ENCODE measurements at regions not wholly inside any gene's neighbourhood (a gene's known extent, or its start where the extent isn't known, plus 50 kb on each side); places are given as distances from the start of the nearest gene placed in this dataset.
"Not testable (repeated sequence)": the region's sequence is repeated elsewhere in the genome, so short reads cannot be mapped to it uniquely, and the experiment has no call there.

- DNase-seq (ENCODE audit: low spot score), result no peak
These were observed 164.6 kb upstream of the PPP1R3A start for GRCh38 chr7:114083166-114084001.

GRCh38 chr7:114082642-114083165, 163.9 kb upstream of the PPP1R3A start:
- DNase-seq (ENCODE audit: low spot score), result no peak

- peak; percentile 47 for DNase-seq (ENCODE audit: low spot score)
These were observed 163.0 kb upstream of the PPP1R3A start for GRCh38 chr7:114081606-114082425.

GRCh38 chr7:114077158-114077524, 158.3 kb upstream of the PPP1R3A start:
- DNase-seq (ENCODE audit: low spot score), result not testable (repeated sequence)

GRCh38 chr7:114076392-114077157, 157.8 kb upstream of the PPP1R3A start:
- DNase-seq (ENCODE audit: low spot score), result not testable (repeated sequence)

GRCh38 chr7:114073701-114074100, 154.9 kb upstream of the PPP1R3A start:
- no peak for DNase-seq (ENCODE audit: low spot score)

GRCh38 chr7:114070246-114070645, 151.4 kb upstream of the PPP1R3A start:
- DNase-seq (ENCODE audit: low spot score), result no peak

- DNase-seq (ENCODE audit: low spot score), result no peak
These were observed 144.0 kb upstream of the PPP1R3A start for GRCh38 chr7:114062810-114063209.

- no peak for DNase-seq (ENCODE audit: low spot score)
These were observed 133.1 kb upstream of the PPP1R3A start for GRCh38 chr7:114051871-114052331.

- DNase-seq (ENCODE audit: low spot score), result no peak
These were observed 131.8 kb upstream of the PPP1R3A start for GRCh38 chr7:114050571-114050970.

GRCh38 chr7:114048386-114049235, 129.8 kb upstream of the PPP1R3A start:
- DNase-seq (ENCODE audit: low spot score), result peak; percentile 51

- peak; percentile 54 for DNase-seq (ENCODE audit: low spot score)
These were observed 129.1 kb upstream of the PPP1R3A start for GRCh38 chr7:114047889-114048288.

- DNase-seq (ENCODE audit: low spot score), result no peak
These were observed 114.7 kb upstream of the PPP1R3A start for GRCh38 chr7:114033475-114033874.

GRCh38 chr7:114026486-114027089, 107.8 kb upstream of the PPP1R3A start:
- DNase-seq (ENCODE audit: low spot score), result peak; percentile 70

GRCh38 chr7:114021135-114021534, 102.3 kb upstream of the PPP1R3A start:
- peak; percentile 17 for DNase-seq (ENCODE audit: low spot score)

GRCh38 chr7:114008696-114009095, 89.9 kb upstream of the PPP1R3A start:
- no peak for DNase-seq (ENCODE audit: low spot score)

- DNase-seq (ENCODE audit: low spot score), result peak; percentile 46
These were observed 88.6 kb upstream of the PPP1R3A start for GRCh38 chr7:114007386-114007785.

GRCh38 chr7:113998934-113999333, 80.1 kb upstream of the PPP1R3A start:
- no peak for DNase-seq (ENCODE audit: low spot score)

- no peak for DNase-seq (ENCODE audit: low spot score)
These were observed 77.6 kb upstream of the PPP1R3A start for GRCh38 chr7:113996405-113996804.

GRCh38 chr7:113986216-113986615, 67.4 kb upstream of the PPP1R3A start:
- no peak for DNase-seq (ENCODE audit: low spot score)

Data from A172 (cell line).